NB4 (cell line): ENCODE measurements at regions not wholly inside any gene's neighbourhood (a gene's known extent, or its start where the extent isn't known, plus 50 kb on each side); places are given as distances from the start of the nearest gene placed in this dataset.

ENCODE experiments used
- DNase-seq: peaks from one replicate; pipeline ENCODE4 v3.0.0; 2010; ENCODE audit warnings: low read depth
- H3K4me3 ChIP-seq: one replicate; pipeline ENCODE4 v1.5.1; 2011; ENCODE audit warnings: mild to moderate bottlenecking, low read depth, low read length, moderate library complexity
- MAX ChIP-seq: IDR thresholded peaks from 2 replicates; pipeline ENCODE4 v1.6.1; 2011; ENCODE audit warnings: low read depth, low read length
- MYC ChIP-seq: IDR thresholded peaks from 2 replicates; pipeline ENCODE4 v1.6.1; 2011; ENCODE audit warnings: low read depth, low read length
- POLR2A ChIP-seq: IDR thresholded peaks from 2 replicates; pipeline ENCODE4 v1.6.1; 2011; ENCODE audit warnings: mild to moderate bottlenecking; ENCODE audit not compliant: insufficient read length; ENCODE audit errors: extremely low read depth
- TF ChIP-seq, protein P1 (sequence below): IDR thresholded peaks from one replicate; pipeline ENCODE4 v1.5.1; 2012; ENCODE audit warnings: low read depth, low read length

DNA sequence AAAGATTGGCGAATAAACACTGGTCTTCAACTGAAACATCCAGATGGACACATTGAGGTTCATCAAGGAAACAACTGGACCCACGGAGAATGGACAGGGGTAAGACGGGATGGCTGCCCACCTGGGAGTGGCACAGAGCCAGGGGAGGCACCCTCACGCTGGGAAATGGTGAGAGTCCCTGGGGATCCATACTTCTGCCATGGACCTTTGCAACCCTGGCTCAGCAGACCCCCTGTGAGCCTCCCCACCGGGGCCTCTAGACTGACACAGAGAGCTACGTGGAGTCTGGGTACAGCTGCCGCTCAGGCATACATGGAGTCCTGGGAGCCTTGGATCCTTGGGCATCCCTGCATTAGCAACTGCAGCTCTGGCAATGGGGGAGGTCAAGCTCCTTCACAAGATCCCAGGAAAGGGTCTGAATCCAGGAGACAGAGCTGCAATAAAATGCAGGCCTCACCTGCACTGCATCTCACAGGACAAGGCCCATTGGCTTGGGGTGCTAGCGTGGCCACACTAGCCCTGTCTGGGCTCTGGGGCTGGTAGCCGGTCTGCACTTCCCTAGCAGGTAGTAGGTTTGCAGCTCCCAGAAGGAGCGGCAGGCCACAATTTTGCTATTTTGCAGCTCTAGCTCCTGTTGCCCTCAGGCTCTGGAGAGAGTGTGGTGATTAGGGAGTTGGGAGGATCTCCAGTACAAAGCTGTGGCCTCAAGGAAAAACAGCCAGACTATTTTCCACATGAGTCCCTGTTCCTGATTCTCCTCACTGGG lies 496.4 kb upstream of the LRRC4C start:
- TF ChIP-seq MAX (no peak), MYC (no peak), POLR2A (no peak)
- TF ChIP-seq, protein P1, sequence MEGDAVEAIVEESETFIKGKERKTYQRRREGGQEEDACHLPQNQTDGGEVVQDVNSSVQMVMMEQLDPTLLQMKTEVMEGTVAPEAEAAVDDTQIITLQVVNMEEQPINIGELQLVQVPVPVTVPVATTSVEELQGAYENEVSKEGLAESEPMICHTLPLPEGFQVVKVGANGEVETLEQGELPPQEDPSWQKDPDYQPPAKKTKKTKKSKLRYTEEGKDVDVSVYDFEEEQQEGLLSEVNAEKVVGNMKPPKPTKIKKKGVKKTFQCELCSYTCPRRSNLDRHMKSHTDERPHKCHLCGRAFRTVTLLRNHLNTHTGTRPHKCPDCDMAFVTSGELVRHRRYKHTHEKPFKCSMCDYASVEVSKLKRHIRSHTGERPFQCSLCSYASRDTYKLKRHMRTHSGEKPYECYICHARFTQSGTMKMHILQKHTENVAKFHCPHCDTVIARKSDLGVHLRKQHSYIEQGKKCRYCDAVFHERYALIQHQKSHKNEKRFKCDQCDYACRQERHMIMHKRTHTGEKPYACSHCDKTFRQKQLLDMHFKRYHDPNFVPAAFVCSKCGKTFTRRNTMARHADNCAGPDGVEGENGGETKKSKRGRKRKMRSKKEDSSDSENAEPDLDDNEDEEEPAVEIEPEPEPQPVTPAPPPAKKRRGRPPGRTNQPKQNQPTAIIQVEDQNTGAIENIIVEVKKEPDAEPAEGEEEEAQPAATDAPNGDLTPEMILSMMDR: no peak
- no peak for DNase-seq
- H3K4me3 ChIP-seq: no peak overlapping the region

- H3K4me3 ChIP-seq: no peak overlapping the region
- TF ChIP-seq MAX: no peak
- TF ChIP-seq MYC: no peak
- TF ChIP-seq POLR2A: no peak
- TF ChIP-seq, protein P1: no peak
Observed at GRCh38 chr11:41963406-41963805, 504.0 kb upstream of the LRRC4C start.

GRCh38 chr11:41970681-41971080 lies 511.2 kb upstream of the LRRC4C start:
- TF ChIP-seq POLR2A (no peak), MAX (no peak), MYC (no peak)
- TF ChIP-seq, protein P1: no peak
- no peak for DNase-seq
- no peak overlapping the region for H3K4me3 ChIP-seq

More at GRCh38 chr11:41963406-41963805, 504.0 kb upstream of the LRRC4C start:
- DNase-seq: no peak

- no peak for DNase-seq
- H3K4me3 ChIP-seq: no peak overlapping the region
- TF ChIP-seq MAX (no peak), POLR2A (no peak)
Observed at GRCh38 chr11:41971592-41971991, 512.1 kb upstream of the LRRC4C start.

GRCh38 chr11:41978945-41979344 lies 519.5 kb upstream of the LRRC4C start:
- no peak for DNase-seq
- H3K4me3 ChIP-seq: no peak overlapping the region
- no peak for TF ChIP-seq MYC
- TF ChIP-seq, protein P1: no peak
- no peak for TF ChIP-seq MAX
- TF ChIP-seq POLR2A: no peak

DNA sequence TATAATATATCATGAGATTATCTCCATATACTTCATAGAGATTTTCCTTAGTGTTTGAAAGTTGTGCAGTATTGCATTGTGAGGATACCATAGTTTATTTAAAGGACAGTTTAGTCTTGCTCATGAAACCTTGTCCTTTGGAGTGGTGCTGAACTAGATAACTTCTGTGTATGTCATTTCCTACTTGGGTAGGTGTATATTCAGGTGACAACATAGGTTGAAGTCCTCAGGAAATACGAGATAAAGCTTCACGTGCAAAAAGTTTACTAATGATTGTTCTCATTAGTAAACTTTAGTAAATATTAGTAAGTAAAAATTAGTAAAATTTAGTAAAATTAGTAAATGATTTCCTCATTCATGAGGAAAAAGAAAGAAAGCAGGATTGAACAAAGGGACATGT lies 521.3 kb upstream of the LRRC4C start:
- no peak for TF ChIP-seq MAX
- TF ChIP-seq, protein P1: no peak
- TF ChIP-seq MYC: no peak
- TF ChIP-seq POLR2A: no peak
- no peak for DNase-seq
- H3K4me3 ChIP-seq: no peak overlapping the region
